Body of pancreas (tissue), 4 donors: ENCODE measurements at regions not wholly inside any gene's neighbourhood (a gene's known extent, or its start where the extent isn't known, plus 50 kb on each side); places are given as distances from the start of the nearest gene placed in this dataset.
A peak's percentile ranks its signal among the peaks of the same experiment; 100 is the strongest.

Experiments
- ATAC-seq: fragments of 150-250 bp; one replicate; pipeline ENCODE4 v1.9.1; 2016
- DNase-seq, 4 donors: peaks; one replicate each; pipeline ENCODE4 v3.0.0-alpha.2; 2019
- H3K27ac ChIP-seq, 4 donors: fragments of 200-600 bp; sonication (generic); 1 replicate in 3 of 4; 2 replicates in 1 of 4; pipeline versions ENCODE4 v1.5.1 to v1.6.1; 2016 to 2019; ENCODE audit warnings: mild to moderate bottlenecking in 1 of 4, mixed read lengths in 1 of 4, moderate library complexity in 1 of 4
- H3K27me3 ChIP-seq, 2 donors: fragments of 200-600 bp; sonication (generic); one replicate each; pipeline ENCODE4 v1.6.0; 2016; ENCODE audit warnings: mild to moderate bottlenecking in 1 of 2
- H3K36me3 ChIP-seq, 2 donors: fragments of 200-600 bp; sonication (generic); replicated peaks in 1 of 2; 2 replicates each; pipeline ENCODE4 v1.5.1; 2016; ENCODE audit warnings: low read depth in 2 of 2; ENCODE audit not compliant: insufficient read depth in 1 of 2
- H3K4me1 ChIP-seq: fragments of 200-600 bp; sonication (generic); one replicate; pipeline ENCODE4 v1.6.0; 2016
- H3K4me3 ChIP-seq, 2 donors: fragments of 200-600 bp; sonication (generic); 1 replicate in 1 of 2; 2 replicates in 1 of 2; pipeline ENCODE4 v1.5.1; 2016 to 2019
- H3K9me3 ChIP-seq, 3 donors: fragments of 200-600 bp; sonication (generic); 1 replicate in 2 of 3; 2 replicates in 1 of 3; pipeline ENCODE4 v1.5.1; 2016
- POLR2A ChIP-seq, 3 donors: fragments of 450-650 bp; IDR thresholded peaks; one replicate each; pipeline ENCODE4 v1.6.1; 2016; ENCODE audit warnings: antibody characterized with exemption in 3 of 3, mild to moderate bottlenecking in 2 of 3
- WGBS, 2 donors: methylation state at CpG; one replicate each; pipeline ENCODE4 v1.1.5; 2017; 5-methylcytosine and 5-hydroxymethylcytosine counted together
- intact Hi-C: fragments of 100-400 bp; cut with DNase I; formaldehyde crosslinking; loops from one replicate; pipeline ENCODE4 v1.15.1; 2023
- TF ChIP-seq, protein P1 (sequence below), 7 experiments: fragments of 450-650 bp in 4 of 7; fragments of 200-600 bp in 3 of 7; sonication (generic) in 3 of 7; IDR thresholded peaks; one replicate each; pipeline ENCODE4 v1.5.1; 2016 to 2019; ENCODE audit warnings: antibody characterized with exemption in 7 of 7

DNA sequence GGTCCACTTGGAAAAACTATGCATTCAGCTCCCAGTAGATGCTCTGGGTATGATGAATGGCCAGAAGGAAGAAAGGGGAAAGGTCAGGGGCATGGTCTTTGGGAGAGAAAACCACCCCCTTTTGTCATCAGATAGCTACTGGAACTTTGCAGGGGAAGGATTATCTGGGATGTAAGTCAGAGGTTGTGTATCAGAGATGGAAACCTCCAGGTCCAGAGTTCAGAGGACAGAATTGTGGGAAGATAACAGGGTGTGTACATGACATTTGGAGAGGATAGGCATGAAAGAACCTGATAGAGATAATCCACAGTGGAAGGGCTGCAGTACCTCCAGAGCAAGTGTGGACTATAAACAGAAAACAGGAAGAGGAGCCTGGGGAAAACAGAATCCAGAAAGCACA is 262.7 kb downstream of the SPRY1 start:
- DNase-seq (no peak), ATAC-seq (no peak)
- no peaks in the 10 kb centered on the region for H3K36me3 ChIP-seq
- H3K4me3 ChIP-seq: no peak overlapping the region
- no peak overlapping the region for H3K27ac ChIP-seq
- no peaks in the 10 kb centered on the region for H3K27me3 ChIP-seq
- no peaks in the 10 kb centered on the region for H3K4me1 ChIP-seq
- H3K9me3 ChIP-seq: no peaks in the 10 kb centered on the region
- TF ChIP-seq, protein P1, sequence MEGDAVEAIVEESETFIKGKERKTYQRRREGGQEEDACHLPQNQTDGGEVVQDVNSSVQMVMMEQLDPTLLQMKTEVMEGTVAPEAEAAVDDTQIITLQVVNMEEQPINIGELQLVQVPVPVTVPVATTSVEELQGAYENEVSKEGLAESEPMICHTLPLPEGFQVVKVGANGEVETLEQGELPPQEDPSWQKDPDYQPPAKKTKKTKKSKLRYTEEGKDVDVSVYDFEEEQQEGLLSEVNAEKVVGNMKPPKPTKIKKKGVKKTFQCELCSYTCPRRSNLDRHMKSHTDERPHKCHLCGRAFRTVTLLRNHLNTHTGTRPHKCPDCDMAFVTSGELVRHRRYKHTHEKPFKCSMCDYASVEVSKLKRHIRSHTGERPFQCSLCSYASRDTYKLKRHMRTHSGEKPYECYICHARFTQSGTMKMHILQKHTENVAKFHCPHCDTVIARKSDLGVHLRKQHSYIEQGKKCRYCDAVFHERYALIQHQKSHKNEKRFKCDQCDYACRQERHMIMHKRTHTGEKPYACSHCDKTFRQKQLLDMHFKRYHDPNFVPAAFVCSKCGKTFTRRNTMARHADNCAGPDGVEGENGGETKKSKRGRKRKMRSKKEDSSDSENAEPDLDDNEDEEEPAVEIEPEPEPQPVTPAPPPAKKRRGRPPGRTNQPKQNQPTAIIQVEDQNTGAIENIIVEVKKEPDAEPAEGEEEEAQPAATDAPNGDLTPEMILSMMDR (IDR thresholded peaks at IDR 0.05): no peak
- no peak for TF ChIP-seq POLR2A (IDR thresholded peaks at IDR 0.05)
- intact Hi-C loops: loop anchor here (10.0 kb wide), 1 partner anchor 274 kb away; no protein-coding TSS in a partner anchor

DNA sequence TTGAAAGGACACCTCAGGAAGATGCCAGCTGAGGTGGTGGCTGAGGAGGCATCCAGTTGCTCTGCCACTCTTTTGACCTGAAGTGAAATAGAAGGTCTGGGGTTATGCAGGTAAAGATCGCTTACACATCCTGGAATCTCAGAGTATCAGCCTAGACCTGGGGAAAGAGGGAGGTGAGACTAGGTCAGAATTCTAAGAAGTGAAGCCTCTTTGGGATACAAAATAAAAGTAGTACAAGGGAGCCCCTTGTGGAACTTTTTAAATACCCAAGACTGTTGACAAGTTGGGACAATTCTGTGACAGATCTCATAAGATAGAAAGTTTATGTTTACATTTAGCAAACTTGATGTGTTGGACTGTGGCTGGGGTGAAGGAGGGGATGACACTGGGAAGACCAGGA is 263.1 kb downstream of the SPRY1 start:
- ATAC-seq: peak; percentile 47
- no peak overlapping the region for H3K4me3 ChIP-seq
- no peak overlapping the region for H3K27ac ChIP-seq
- 71 to 84% methylated on average over 1 of the region's 1 CpG for whole genome bisulfite sequencing, 2 donors
- DNase-seq: no peak
- H3K36me3 ChIP-seq: no peaks in the 10 kb centered on the region
- H3K4me1 ChIP-seq: no peaks in the 10 kb centered on the region
- intact Hi-C loops: loop anchor here (10.0 kb wide), 2 partner anchors 255 to 275 kb away; no protein-coding TSS in a partner anchor
- no peaks in the 10 kb centered on the region for H3K9me3 ChIP-seq
- H3K27me3 ChIP-seq: no peaks in the 10 kb centered on the region
- TF ChIP-seq, protein P1 (IDR thresholded peaks at IDR 0.05): peak in 5 of 7 experiments; percentile 17 to 52 (median 45)
- TF ChIP-seq POLR2A (IDR thresholded peaks at IDR 0.05): no peak

DNA sequence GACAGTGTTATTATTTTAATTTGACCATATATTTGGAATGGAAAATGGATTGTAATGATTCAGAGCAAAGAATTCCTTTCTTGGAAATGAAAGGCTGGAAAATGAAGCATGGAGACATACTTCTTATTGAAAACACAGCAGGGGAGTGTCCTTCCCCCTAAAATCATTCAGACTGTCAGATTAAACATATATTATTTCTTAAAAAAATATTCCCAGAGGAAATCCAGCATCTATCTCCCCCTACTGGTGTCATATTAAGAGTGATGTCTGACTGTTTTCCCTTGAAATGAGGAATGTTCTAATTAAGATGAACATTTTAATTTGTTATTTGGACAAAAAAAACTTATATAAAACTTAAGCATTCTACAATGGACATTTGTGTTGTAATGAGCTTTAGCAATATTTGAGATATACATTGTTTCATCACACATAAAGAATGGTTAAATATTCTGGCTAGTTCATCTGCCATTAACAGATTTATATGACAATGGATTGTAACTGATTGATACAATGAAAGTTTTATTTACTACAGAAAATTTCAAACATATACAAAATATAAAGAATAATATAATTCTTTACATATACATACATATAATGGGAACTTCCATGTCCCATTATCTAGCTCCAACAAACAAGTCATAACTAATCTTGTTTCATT is 264.6 kb downstream of the SPRY1 start:
- intact Hi-C loops: loop anchor here (10.0 kb wide), 1 partner anchor 256 kb away; no protein-coding TSS in a partner anchor
- Histone ChIP-seq H3K4me1 (no peaks in the 10 kb centered on the region), H3K27me3 (no peaks in the 10 kb centered on the region), H3K4me3 (no peak overlapping the region), H3K27ac (no peak overlapping the region), H3K36me3 (no peaks in the 10 kb centered on the region), H3K9me3 (no peaks in the 10 kb centered on the region)
- ATAC-seq (peak; percentile 40), DNase-seq (no peak)
- no peak for TF ChIP-seq POLR2A (IDR thresholded peaks at IDR 0.05)
- TF ChIP-seq, protein P1 (IDR thresholded peaks at IDR 0.05): peak in 6 of 7 experiments; percentile 38 to 64 (median 54)

DNA sequence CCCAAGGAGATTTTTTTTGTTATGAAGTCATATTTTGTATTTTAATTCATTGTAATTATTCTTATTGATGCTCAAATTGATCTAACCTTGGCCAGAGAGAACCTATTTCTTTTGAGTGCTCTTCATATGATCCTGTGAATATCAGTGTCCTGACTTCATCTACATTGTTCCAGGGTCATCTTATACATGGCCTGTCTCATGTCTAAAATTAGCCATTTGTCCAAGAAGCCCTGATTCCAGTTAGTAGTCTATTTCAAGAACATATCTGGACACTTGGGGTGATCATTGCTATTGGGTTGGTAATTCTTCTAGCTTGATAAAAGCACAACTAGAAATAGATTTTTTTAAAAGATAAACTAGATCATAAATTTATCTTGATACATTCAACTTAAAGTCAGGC is 266.2 kb downstream of the SPRY1 start:
- intact Hi-C loops: loop anchor here (10.0 kb wide), 1 partner anchor 258 kb away; no protein-coding TSS in a partner anchor
- TF ChIP-seq POLR2A (IDR thresholded peaks at IDR 0.05): no peak
- TF ChIP-seq, protein P1 (IDR thresholded peaks at IDR 0.05): no peak
- no peaks in the 10 kb centered on the region for H3K4me1 ChIP-seq
- H3K4me3 ChIP-seq: no peak overlapping the region
- no peaks in the 10 kb centered on the region for H3K36me3 ChIP-seq
- H3K9me3 ChIP-seq: no peaks in the 10 kb centered on the region
- ATAC-seq (no peak), DNase-seq (no peak)
- no peaks in the 10 kb centered on the region for H3K27me3 ChIP-seq
- H3K27ac ChIP-seq: no peak overlapping the region

DNA sequence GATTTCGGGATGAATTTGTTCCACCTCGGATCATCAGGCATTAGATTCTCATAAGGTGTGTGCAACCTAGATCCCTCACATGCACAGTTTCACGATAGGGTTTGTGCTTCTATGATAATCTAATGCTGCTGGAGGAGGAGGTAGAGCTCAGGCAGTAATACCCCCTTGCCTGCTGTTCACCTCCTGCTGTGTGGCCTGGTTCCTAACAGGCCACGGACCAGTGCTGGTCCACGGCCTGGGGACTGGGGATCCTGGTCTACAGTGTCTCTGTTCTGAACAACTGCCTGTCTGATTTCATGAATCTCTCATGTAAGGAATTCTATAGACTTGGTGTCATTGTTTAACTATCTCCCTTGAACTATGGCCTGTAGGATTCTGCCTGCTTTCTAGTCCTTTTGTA is 269.9 kb downstream of the SPRY1 start:
- TF ChIP-seq, protein P1 (IDR thresholded peaks at IDR 0.05): no peak
- no peak for TF ChIP-seq POLR2A (IDR thresholded peaks at IDR 0.05)
- no peak overlapping the region for H3K4me3 ChIP-seq
- intact Hi-C loops: loop anchor here (10.0 kb wide), 1 partner anchor 262 kb away; no protein-coding TSS in a partner anchor
- WGBS, 2 donors: 91 to 96% methylated on average over 5 of the region's 5 CpGs
- no peaks in the 10 kb centered on the region for H3K36me3 ChIP-seq
- no peak for DNase-seq
- H3K9me3 ChIP-seq: no peaks in the 10 kb centered on the region
- ATAC-seq: no peak
- no peak overlapping the region for H3K27ac ChIP-seq
- no peaks in the 10 kb centered on the region for H3K4me1 ChIP-seq
- no peaks in the 10 kb centered on the region for H3K27me3 ChIP-seq
